Calu3 (cell line): ENCODE measurements at regions not wholly inside any gene's neighbourhood (a gene's known extent, or its start where the extent isn't known, plus 50 kb on each side); places are given as distances from the start of the nearest gene placed in this dataset.

Experiments used
- BruUV-seq: library from RNA; stranded (reverse); fragments of 400-500 nt; replicated peaks from 2 replicates; lab custom pipeline; 2021; lab: Mats Ljungman, UMichigan
- CTCF ChIA-PET: fragments of 300-600 bp; sonication (Branson Sonifier 250); formaldehyde crosslinking; loops from one replicate; lab custom pipeline; 2022; ENCODE audit warnings: antibody characterized with exemption; lab: Charles Lee
- DNase-seq: peaks from one replicate; pipeline ENCODE4 v3.0.0; 2022
- H3K27ac Mint-ChIP-seq: one replicate; pipeline ENCODE4 v1.8.0; 2022; ENCODE audit warnings: mixed read lengths; ENCODE audit not compliant: unreplicated experiment
- H3K27me3 Mint-ChIP-seq: one replicate; pipeline ENCODE4 v1.8.0; 2022; ENCODE audit warnings: mixed read lengths; ENCODE audit not compliant: unreplicated experiment
- H3K36me3 Mint-ChIP-seq: one replicate; pipeline ENCODE4 v1.8.0; 2022; ENCODE audit warnings: mild to moderate bottlenecking, moderate library complexity, mixed read lengths; ENCODE audit not compliant: insufficient read depth, unreplicated experiment
- H3K4me1 Mint-ChIP-seq: one replicate; pipeline ENCODE4 v1.8.0; 2022; ENCODE audit warnings: mild to moderate bottlenecking, low read depth, mixed read lengths; ENCODE audit not compliant: unreplicated experiment
- H3K4me3 Mint-ChIP-seq: one replicate; pipeline ENCODE4 v1.8.0; 2022; ENCODE audit warnings: mild to moderate bottlenecking, low read depth, moderate library complexity, mixed read lengths; ENCODE audit not compliant: unreplicated experiment
- H3K9me3 Mint-ChIP-seq: one replicate; pipeline ENCODE4 v1.8.0; 2022; ENCODE audit warnings: low read depth, mixed read lengths; ENCODE audit not compliant: unreplicated experiment
- CTCF ChIP-seq: fragments of 200-600 bp; IDR thresholded peaks from one replicate; pipeline ENCODE4 v1.8.0; 2022; ENCODE audit warnings: antibody characterized with exemption; ENCODE audit not compliant: unreplicated experiment
- intact Hi-C: fragments of 100-400 bp; cut with micrococcal nuclease; formaldehyde crosslinking; loops from one replicate; pipeline ENCODE4 v1.10.0; 2022; ENCODE audit not compliant: unreplicated experiment

DNA sequence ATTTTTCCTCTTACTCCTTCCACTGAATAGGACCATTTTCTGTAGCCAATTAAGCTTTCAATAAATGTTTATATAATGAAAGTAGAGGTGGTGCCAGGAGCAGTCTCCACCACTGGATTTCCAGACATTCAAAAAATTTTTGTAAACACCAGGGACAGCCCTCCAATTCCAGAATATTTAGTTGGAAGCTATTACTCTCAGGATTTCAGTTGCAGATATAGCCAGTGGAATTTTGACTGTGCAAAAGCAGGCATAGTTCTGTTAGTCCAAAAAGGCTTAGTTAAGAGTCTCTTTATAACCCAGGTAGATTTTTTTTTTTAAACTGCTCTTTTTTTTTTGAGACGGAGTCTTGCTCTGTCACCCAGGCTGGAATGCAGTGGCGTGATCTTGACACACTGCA lies 138.1 kb upstream of the DMRT1 start:
- intact Hi-C loops = no loop called here
- DNase-seq = no peak
- TF ChIP-seq CTCF = no peak
- no peak overlapping the region for H3K4me3 Mint-ChIP-seq
- BruUV-seq = no TSS peak
- peaks cover 15% of the 10 kb centered on the region for H3K36me3 Mint-ChIP-seq
- no peaks in the 10 kb centered on the region for H3K27me3 Mint-ChIP-seq
- CTCF ChIA-PET = no interaction called here
- H3K9me3 Mint-ChIP-seq = no peaks in the 10 kb centered on the region
- H3K27ac Mint-ChIP-seq = no peak overlapping the region
- H3K4me1 Mint-ChIP-seq = peaks cover 2% of the 10 kb centered on the region

- CTCF ChIA-PET = no interaction called here
- Mint-ChIP-seq H3K4me3 (peak overlapping the region; percentile 74), H3K36me3 (peaks cover 16% of the 10 kb centered on the region), H3K9me3 (no peaks in the 10 kb centered on the region), H3K27ac (peak overlapping the region; percentile 81), H3K4me1 (peaks cover 9% of the 10 kb centered on the region), H3K27me3 (no peaks in the 10 kb centered on the region)
- TF ChIP-seq CTCF = no peak
- BruUV-seq = no TSS peak
- DNase-seq = no peak
- intact Hi-C loops = loop anchor here (5.0 kb wide), 1 partner anchor 94 kb away; no protein-coding TSS in a partner anchor
These were observed 135.4 kb upstream of the DMRT1 start for GRCh38 chr9:706073-706472.

GRCh38 chr9:706606-707459 lies 134.7 kb upstream of the DMRT1 start:
- intact Hi-C loops = loop anchor here (5.0 kb wide), 1 partner anchor 95 kb away; no protein-coding TSS in a partner anchor
- Mint-ChIP-seq H3K9me3 (no peaks in the 10 kb centered on the region), H3K36me3 (peaks cover 21% of the 10 kb centered on the region), H3K27ac (peak overlapping the region; percentile 81), H3K4me3 (peak overlapping the region; percentile 74), H3K27me3 (no peaks in the 10 kb centered on the region), H3K4me1 (peaks cover 13% of the 10 kb centered on the region)
- no TSS peak for BruUV-seq
- CTCF ChIA-PET = interaction anchor here (0.6 kb wide), 1 partner anchor 217 kb away, joined by 3 read pairs; no protein-coding TSS in a partner anchor
- TF ChIP-seq CTCF = no peak
- DNase-seq = peak; percentile 66

DNA sequence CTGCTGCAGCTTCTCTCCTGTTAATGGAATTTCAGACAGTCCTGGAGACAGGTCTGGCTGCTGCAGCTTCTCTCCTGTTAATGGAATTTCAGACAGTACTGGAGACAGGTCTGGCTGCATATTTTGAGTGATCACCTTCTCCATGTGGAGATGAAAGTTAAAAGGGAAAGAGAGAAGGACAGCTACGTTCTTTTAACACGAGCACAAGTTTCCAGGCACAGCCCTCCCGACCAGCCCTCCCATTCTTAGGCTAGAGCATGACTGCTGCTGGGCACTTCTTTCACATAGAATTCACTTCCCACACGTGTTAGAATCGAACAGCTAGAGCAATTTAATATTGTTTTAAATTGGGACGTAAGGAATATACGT lies 133.3 kb upstream of the DMRT1 start:
- Mint-ChIP-seq H3K27me3 (no peaks in the 10 kb centered on the region), H3K27ac (no peak overlapping the region), H3K4me3 (peak overlapping the region; percentile 59), H3K36me3 (peaks cover 26% of the 10 kb centered on the region), H3K9me3 (no peaks in the 10 kb centered on the region), H3K4me1 (peaks cover 20% of the 10 kb centered on the region)
- DNase-seq = no peak
- no peak for TF ChIP-seq CTCF
- BruUV-seq = no TSS peak
- CTCF ChIA-PET = no interaction called here
- intact Hi-C loops = loop anchor here (5.0 kb wide), 1 partner anchor 96 kb away; no protein-coding TSS in a partner anchor
